ENCODE measurements at regions not wholly inside any gene's neighbourhood (a gene's known extent, or its start where the extent isn't known, plus 50 kb on each side); places are given as distances from the start of the nearest gene placed in this dataset.

DNA sequence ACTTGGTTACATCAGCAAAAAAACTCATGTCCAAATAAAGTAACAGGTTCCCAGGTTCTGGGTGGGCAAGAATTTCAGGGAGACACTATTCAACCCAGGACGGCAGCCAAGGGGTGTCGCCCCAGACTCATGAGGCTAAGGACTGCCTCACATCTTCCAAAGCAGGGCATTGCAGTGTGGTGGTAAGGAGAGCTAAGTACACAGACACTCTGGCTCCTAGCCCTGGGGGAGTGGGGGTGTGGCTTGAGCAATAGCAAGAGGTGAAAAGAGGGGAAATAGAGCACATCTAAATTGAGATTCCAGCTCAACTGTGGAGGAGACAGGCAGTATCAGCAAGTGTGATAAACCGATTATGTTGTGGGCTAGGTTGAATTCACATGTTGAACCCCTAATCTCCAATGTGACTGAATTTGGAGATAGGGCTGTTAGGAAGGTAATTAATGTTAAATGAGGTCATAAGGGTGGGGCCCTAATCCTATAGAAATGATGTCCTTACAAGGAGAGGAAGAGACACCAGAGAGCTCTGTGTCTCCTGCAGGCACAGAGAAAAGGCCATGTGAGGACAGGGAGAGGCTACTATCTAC is 49.9 kb upstream of the MARCHF11 start:
- TF ChIP-seq SP1 (IDR thresholded peaks at IDR 0.05) (no peak), SP1 (CRISPR knock-in tag; IDR thresholded peaks at IDR 0.05) (no peak), BHLHE40 (IDR thresholded peaks at IDR 0.05; ENCODE audit: low read length) (no peak), KLF16 (CRISPR knock-in tag; IDR thresholded peaks at IDR 0.05) (no peak)
